Spleen (tissue), 11 donors: ENCODE measurements at regions not wholly inside any gene's neighbourhood (a gene's known extent, or its start where the extent isn't known, plus 50 kb on each side); places are given as distances from the start of the nearest gene placed in this dataset.

Experiments
- DNase-seq: peaks from one replicate; pipeline ENCODE4 v3.0.0-alpha.2; 2020
- H3K27ac ChIP-seq, 8 donors: fragments of 200-600 bp; sonication (generic) in 7 of 8; 1 replicate in 4 of 8; 2 replicates in 4 of 8; pipeline versions ENCODE4 v1.5.0 to v1.8.0; 2016 to 2021; ENCODE audit warnings: inconsistent platforms in 4 of 8, mild to moderate bottlenecking in 4 of 8, moderate library complexity in 1 of 8
- H3K27me3 ChIP-seq, 7 donors: fragments of 200-600 bp; sonication (generic) in 6 of 7; replicated peaks in 1 of 7; 1 replicate in 4 of 7; 2 replicates in 3 of 7; pipeline versions ENCODE4 v1.5.0 to v1.8.0; 2016 to 2021; ENCODE audit warnings: inconsistent platforms in 3 of 7, mild to moderate bottlenecking in 1 of 7
- H3K36me3 ChIP-seq, 6 donors: fragments of 200-600 bp; sonication (generic) in 5 of 6; 1 replicate in 4 of 6; 2 replicates in 2 of 6; pipeline versions ENCODE4 v1.5.0 to v1.8.0; 2016 to 2021; ENCODE audit warnings: inconsistent platforms in 2 of 6
- H3K4me1 ChIP-seq, 6 donors: fragments of 200-600 bp; sonication (generic) in 5 of 6; 1 replicate in 3 of 6; 2 replicates in 3 of 6; pipeline versions ENCODE4 v1.5.0 to v1.8.0; 2016 to 2021; ENCODE audit warnings: inconsistent platforms in 3 of 6
- H3K4me3 ChIP-seq, 8 donors: fragments of 200-600 bp; sonication (generic) in 7 of 8; 1 replicate in 4 of 8; 2 replicates in 4 of 8; pipeline versions ENCODE4 v1.5.0 to v1.8.0; 2016 to 2021; ENCODE audit warnings: inconsistent platforms in 4 of 8, mild to moderate bottlenecking in 4 of 8, moderate library complexity in 2 of 8
- H3K9me3 ChIP-seq, 8 donors: fragments of 200-600 bp; sonication (generic) in 7 of 8; 1 replicate in 4 of 8; 2 replicates in 4 of 8; pipeline versions ENCODE4 v1.5.0 to v1.8.0; 2016 to 2021; ENCODE audit warnings: inconsistent platforms in 4 of 8
- POLR2A ChIP-seq, 3 donors: fragments of 450-650 bp; IDR thresholded peaks; one replicate each; pipeline ENCODE4 v1.5.1; 2017; ENCODE audit warnings: antibody characterized with exemption in 3 of 3, mild to moderate bottlenecking in 1 of 3
- POLR2AphosphoS5 ChIP-seq, 3 donors: sonication (generic); formaldehyde crosslinking; IDR thresholded peaks; one replicate each; pipeline ENCODE4 v1.5.1; 2017; ENCODE audit warnings: antibody characterized with exemption in 3 of 3
- WGBS, 5 donors: extraction: QIAGEN DNeasy Blood & Tissue Kit in 3 of 5; methylation state at CpG; one replicate each; pipeline versions ENCODE4 v1.1.5 to v1.1.7; 2013 to 2018; 5-methylcytosine and 5-hydroxymethylcytosine counted together
- intact Hi-C: fragments of 100-400 bp; cut with DNase I; formaldehyde crosslinking; loops from one replicate; pipeline ENCODE4 v1.15.0; 2023; ENCODE audit warnings: low total_unique reads
- TF ChIP-seq, protein P1 (sequence below), 11 experiments: fragments of 200-600 bp in 7 of 11; fragments of 450-650 bp in 4 of 11; sonication (generic) in 4 of 11; IDR thresholded peaks in 8 of 11; conservative IDR thresholded peaks in 3 of 11; 1 replicate in 7 of 11; 2 replicates in 4 of 11; pipeline versions ENCODE4 v1.4.0 to v1.8.0; 2016 to 2021; ENCODE audit warnings: antibody characterized with exemption in 11 of 11, inconsistent platforms in 4 of 11, mild to moderate bottlenecking in 1 of 11
- donor health status: healthy with polysubstance abuse.
- donor health status: DM: no; HTN: no; CAD: no; lungs with moderate emphysema.
- donor health status: DM: no; HTN: no; CAD: no.
- donor health status: Bipolar disorder and iron deficiency.
- donor health status: healthy.
- donor health status: DM: no; HTN: no; CAD: no.
- donor health status: DM: yes; HTN: yes; CAD: no.

DNA sequence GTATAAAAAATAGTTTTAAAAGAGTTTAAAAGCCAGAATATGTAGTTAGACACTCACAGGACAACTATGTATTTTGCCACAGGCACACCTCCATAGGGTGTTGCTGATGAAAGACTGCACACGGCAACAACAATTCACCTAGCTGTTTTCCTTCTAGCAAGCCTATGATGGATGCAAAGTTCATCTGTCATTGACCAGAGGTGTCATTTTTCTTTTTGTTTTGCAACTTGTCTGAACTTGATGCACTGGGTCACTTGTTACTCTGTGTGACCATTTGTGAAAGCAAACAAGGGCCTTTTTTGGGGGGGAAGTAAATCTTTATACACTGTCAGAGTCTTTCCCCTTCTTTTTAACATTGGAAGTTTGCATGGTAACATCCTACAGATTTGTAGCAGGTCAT is 258.0 kb upstream of the SEMA3A start:
- TF ChIP-seq POLR2AphosphoS5 (IDR thresholded peaks at IDR 0.05) (no peak), POLR2A (IDR thresholded peaks at IDR 0.05) (no peak)
- TF ChIP-seq, protein P1, sequence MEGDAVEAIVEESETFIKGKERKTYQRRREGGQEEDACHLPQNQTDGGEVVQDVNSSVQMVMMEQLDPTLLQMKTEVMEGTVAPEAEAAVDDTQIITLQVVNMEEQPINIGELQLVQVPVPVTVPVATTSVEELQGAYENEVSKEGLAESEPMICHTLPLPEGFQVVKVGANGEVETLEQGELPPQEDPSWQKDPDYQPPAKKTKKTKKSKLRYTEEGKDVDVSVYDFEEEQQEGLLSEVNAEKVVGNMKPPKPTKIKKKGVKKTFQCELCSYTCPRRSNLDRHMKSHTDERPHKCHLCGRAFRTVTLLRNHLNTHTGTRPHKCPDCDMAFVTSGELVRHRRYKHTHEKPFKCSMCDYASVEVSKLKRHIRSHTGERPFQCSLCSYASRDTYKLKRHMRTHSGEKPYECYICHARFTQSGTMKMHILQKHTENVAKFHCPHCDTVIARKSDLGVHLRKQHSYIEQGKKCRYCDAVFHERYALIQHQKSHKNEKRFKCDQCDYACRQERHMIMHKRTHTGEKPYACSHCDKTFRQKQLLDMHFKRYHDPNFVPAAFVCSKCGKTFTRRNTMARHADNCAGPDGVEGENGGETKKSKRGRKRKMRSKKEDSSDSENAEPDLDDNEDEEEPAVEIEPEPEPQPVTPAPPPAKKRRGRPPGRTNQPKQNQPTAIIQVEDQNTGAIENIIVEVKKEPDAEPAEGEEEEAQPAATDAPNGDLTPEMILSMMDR (IDR thresholded peaks at IDR 0.05 in 8 of 11, conservative IDR thresholded peaks at IDR 0.05 in 3 of 11), result no peak
- Histone ChIP-seq H3K9me3 (peaks cover 0 to 9% (median 2%) of the 10 kb centered on the region in 8 donors), H3K36me3 (no peaks in the 10 kb centered on the region), H3K4me1 (no peaks in the 10 kb centered on the region), H3K27me3 (no peaks in the 10 kb centered on the region), H3K4me3 (no peak overlapping the region), H3K27ac (no peak overlapping the region)
- 91 to 100% (median 96%) methylated on average over 1 of the region's 1 CpG for WGBS, 5 donors
- no peak for DNase-seq
- intact Hi-C loops, result no loop called here

DNA sequence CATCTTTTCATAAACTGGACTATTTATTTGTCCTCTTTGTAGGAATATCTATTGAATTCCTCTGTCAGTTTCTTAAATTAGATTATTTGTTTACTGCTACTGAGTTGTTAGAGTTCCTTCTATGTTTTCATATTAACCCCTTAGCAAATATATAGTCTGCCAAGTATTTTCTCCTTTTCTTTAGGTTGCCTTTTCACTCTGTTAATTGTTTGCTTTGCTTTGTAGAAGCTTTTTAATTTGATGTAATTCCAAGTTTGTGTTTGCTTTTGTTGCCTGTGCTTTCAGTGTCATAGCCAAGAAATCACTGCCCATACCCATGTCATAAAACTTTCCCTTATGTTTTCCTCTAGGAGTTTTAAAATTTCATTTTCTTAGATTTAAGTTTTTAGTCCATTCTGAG is 256.2 kb upstream of the SEMA3A start:
- intact Hi-C loops, result no loop called here
- no peak overlapping the region for H3K4me3 ChIP-seq
- DNase-seq, result no peak
- TF ChIP-seq, protein P1 (IDR thresholded peaks at IDR 0.05 in 8 of 11, conservative IDR thresholded peaks at IDR 0.05 in 3 of 11), result no peak
- no peak for TF ChIP-seq POLR2AphosphoS5 (IDR thresholded peaks at IDR 0.05)
- no peak for TF ChIP-seq POLR2A (IDR thresholded peaks at IDR 0.05)
- peaks cover 0 to 16% (median 7%) of the 10 kb centered on the region in 8 donors for H3K9me3 ChIP-seq
- no peaks in the 10 kb centered on the region for H3K27me3 ChIP-seq
- no peaks in the 10 kb centered on the region for H3K36me3 ChIP-seq
- H3K27ac ChIP-seq, result no peak overlapping the region
- no peaks in the 10 kb centered on the region for H3K4me1 ChIP-seq

- Histone ChIP-seq H3K27ac (no peak overlapping the region), H3K9me3 (peaks cover 0 to 16% (median 7%) of the 10 kb centered on the region in 8 donors), H3K4me1 (no peaks in the 10 kb centered on the region), H3K4me3 (no peak overlapping the region), H3K27me3 (no peaks in the 10 kb centered on the region), H3K36me3 (no peaks in the 10 kb centered on the region)
- DNase-seq, result no peak
- WGBS, 5 donors, result 90 to 95% (median 94%) methylated on average over 17 of the region's 17 CpGs
- no peak for TF ChIP-seq POLR2AphosphoS5 (IDR thresholded peaks at IDR 0.05)
- TF ChIP-seq POLR2A (IDR thresholded peaks at IDR 0.05), result no peak
- TF ChIP-seq, protein P1 (IDR thresholded peaks at IDR 0.05 in 8 of 11, conservative IDR thresholded peaks at IDR 0.05 in 3 of 11), result no peak
- intact Hi-C loops, result no loop called here
Measured at GRCh38 chr7:84447636-84448293, 253.2 kb upstream of the SEMA3A start.

- DNase-seq, result peak; percentile 75
- Histone ChIP-seq H3K36me3 (no peaks in the 10 kb centered on the region), H3K4me3 (no peak overlapping the region), H3K27me3 (no peaks in the 10 kb centered on the region), H3K27ac (no peak overlapping the region), H3K4me1 (no peaks in the 10 kb centered on the region), H3K9me3 (peaks cover 0 to 16% (median 7%) of the 10 kb centered on the region in 8 donors)
- intact Hi-C loops, result no loop called here
- WGBS, 5 donors, result 93 to 96% (median 95%) methylated on average over 14 of the region's 14 CpGs
- TF ChIP-seq POLR2AphosphoS5 (IDR thresholded peaks at IDR 0.05), result no peak
- TF ChIP-seq POLR2A (IDR thresholded peaks at IDR 0.05), result no peak
- TF ChIP-seq, protein P1 (IDR thresholded peaks at IDR 0.05 in 8 of 11, conservative IDR thresholded peaks at IDR 0.05 in 3 of 11), result no peak
Measured at GRCh38 chr7:84446991-84447480, 252.4 kb upstream of the SEMA3A start.
